ENCODE measurements at regions not wholly inside any gene's neighbourhood (a gene's known extent, or its start where the extent isn't known, plus 50 kb on each side); places are given as distances from the start of the nearest gene placed in this dataset.

GRCh38 chr13:89763005-89763404 is 1584.5 kb upstream of the MIR17HG start:
- TF ChIP-seq RCOR1 (IDR thresholded peaks at IDR 0.05; ENCODE audit: insufficient replicate concordance, low read length) (no peak), POLR2A (IDR thresholded peaks at IDR 0.05; ENCODE audit: low read depth, low read length) (no peak), CTCF (conservative IDR thresholded peaks at IDR 0.05; ENCODE audit: low read depth, low read length) (no peak), MAFK (IDR thresholded peaks at IDR 0.05; ENCODE audit: low read depth, low read length) (no peak), RAD21 (IDR thresholded peaks at IDR 0.05; ENCODE audit: low read length) (no peak), BHLHE40 (IDR thresholded peaks at IDR 0.05; ENCODE audit: low read depth, low read length) (no peak), NFE2L2 (IDR thresholded peaks at IDR 0.05; ENCODE audit: low read depth, low read length) (no peak), SMC3 (IDR thresholded peaks at IDR 0.05; ENCODE audit: low read depth, low read length) (no peak), CEBPB (IDR thresholded peaks at IDR 0.05; ENCODE audit: low read depth, low read length) (no peak), USF2 (IDR thresholded peaks at IDR 0.05; ENCODE audit: low read depth, low read length) (no peak), CHD1 (IDR thresholded peaks at IDR 0.05; ENCODE audit: low read depth, low read length) (no peak), FOS (IDR thresholded peaks at IDR 0.05; ENCODE audit: low read depth, low read length) (no peak)

Data from IMR-90 (cell line).